HG03565 (cell line): ENCODE measurements at regions not wholly inside any gene's neighbourhood (a gene's known extent, or its start where the extent isn't known, plus 50 kb on each side); places are given as distances from the start of the nearest gene placed in this dataset.

Experiments
- ATAC-seq: cut with Tn5 transposase; IDR thresholded peaks from one replicate; pipeline ENCODE4 v1.9.1; 2021; ENCODE audit warnings: mild to moderate bottlenecking, moderate library complexity; ENCODE audit not compliant: unreplicated experiment

DNA sequence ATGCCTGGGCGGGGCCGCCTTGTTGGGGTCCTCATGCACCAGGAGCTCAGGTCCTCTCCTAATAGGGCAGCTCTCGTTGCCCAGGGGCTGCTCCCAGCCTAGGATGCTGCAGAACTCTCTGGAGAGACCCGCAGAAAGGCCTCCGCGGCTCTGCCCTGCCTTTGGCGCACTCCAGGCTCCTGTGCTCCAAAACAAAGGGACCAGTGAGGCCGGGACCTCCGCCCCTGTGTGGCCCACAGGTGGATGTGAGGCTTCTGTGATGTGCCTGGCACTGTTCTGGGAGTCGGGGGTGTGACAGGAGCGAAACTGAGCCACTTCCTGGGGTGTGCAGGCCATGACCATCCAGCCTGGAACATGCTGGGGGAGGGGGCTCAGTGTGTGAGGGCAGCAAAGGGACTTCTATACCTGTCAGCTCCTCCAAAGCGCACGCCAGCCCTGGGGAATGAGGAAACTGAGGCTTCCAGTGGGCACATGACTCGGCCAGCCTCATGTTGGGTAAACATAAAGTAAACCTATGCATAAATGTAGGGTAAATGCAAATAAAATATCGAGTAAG lies 153.2 kb downstream of the IRF8 start:
- ATAC-seq = no peak

DNA sequence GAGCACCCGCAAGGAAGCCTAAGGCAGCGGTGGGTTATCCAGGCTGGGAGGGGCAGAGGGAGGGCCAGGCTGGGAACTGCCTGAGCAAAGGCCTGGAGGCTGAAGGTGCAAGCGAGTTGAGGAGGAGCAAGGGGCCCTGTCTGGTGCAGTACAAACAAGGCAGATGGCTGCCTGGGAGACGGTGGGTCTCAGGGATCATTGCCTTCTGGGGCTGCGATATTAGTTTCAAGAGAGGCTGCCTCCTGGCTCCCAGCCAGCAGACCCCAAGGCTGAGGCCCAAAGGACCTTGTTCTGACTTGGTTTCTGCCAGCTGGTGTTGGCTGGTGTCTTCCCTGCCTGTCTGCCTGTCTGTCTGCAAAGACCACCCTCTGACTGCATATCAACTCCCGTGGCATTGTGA lies 154.0 kb downstream of the IRF8 start:
- ATAC-seq = no peak

DNA sequence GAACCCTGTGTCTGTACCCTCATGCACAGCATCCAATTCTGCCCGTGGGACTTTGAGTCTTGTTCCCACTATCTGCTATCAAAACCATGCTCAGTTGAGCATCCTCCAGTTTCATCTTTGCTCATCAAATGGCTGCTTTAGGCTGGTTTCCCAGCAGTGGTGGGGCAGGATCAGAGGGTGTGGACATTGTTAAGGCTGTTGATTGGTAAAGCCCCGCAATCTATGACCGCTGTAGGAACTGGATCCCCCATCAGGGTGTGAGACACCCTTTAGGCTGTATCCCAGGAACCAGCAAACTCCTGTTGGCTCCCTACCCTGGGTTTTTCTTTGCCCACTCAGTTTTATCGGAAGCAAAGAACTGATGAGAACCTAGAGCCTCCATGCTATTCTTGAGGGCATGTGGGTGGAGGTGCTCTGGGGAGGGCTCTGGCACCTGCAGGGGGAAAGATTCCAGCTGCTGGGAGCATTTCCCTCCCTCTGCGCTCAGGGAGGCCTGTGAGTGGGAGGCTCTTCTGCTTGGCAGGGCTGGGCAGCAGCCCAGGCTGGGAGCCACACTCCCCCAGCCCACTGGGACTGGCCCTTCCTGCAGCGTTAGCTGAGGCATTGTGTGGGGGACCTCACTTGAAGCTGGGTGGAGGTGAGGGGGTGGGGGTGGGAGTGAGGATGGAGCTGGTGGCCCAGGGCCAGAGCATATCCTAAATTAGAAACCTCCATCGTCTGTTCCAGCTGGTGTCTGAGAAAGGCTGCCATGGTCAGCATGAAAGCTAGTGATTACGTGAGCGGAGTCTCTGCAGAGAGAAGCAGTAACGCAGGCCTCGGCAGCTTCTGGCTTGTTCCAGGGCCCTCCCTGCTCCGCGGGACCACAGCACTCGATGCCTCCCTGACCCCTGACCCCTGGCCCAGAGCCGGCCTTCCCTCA lies 160.6 kb downstream of the IRF8 start:
- no peak for ATAC-seq

DNA sequence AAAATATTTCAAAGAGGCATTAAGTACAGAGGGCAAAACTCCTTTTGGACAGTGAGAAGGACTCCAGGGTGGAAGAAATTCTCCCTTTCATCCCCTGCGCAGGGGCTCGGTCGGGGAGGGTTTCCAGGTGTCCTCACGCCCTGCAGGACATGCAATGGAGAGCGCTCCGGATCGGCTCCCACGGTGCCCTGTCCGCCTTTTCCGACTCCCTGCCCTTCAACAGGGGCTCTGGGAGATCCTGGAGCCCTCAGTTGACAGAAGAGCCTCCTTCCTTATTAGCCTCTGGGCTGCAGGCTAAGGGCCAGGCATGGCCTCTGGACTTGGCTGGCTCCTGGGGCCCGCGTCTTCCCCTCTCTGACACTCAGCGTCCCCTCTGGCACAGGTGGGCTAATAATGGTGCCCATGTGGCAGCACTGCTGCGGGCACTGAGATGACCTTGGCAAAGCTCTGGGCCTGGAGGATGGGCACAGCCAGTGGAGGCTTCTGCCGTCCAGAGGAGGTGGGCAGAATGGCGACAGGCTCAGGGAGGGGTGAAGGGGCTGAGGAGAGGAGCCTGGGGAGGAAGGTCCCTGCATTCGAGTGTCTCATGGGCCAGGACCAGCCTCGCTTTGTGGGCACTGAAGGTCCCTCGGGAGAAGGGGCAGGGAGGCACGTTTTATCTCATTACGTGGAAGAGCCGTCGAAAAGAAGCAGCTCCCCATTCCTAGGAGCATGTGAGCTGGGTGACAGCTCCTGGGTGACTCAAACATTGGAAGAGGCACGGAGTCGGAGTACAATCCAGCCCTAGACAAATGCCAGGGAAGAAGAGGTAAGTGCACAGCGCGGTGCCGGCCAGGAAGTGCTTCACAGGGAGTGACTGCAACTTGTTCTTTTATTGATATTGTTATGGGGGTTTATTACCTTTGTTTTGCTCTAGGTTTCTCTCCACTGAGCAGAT lies 161.7 kb downstream of the IRF8 start:
- no peak for ATAC-seq

DNA sequence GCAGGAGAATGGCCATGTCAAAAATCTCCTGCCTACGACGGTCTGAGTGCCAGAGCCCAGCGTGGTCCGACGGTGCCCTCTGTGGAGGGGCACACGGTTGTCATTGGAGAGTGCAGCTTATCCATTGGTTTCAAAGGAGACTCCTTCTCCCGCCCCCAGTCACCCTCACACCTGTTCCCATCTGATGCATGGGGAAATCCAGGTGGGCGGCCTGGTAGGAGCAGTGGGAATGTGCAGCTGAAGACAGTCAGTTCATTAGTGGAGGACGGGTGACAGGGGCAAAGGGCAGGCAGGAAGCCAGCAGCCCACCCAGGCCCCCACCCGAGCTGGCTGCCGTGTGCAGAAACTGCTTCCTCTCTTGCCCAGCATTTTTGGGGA lies 162.3 kb downstream of the IRF8 start:
- no peak for ATAC-seq

DNA sequence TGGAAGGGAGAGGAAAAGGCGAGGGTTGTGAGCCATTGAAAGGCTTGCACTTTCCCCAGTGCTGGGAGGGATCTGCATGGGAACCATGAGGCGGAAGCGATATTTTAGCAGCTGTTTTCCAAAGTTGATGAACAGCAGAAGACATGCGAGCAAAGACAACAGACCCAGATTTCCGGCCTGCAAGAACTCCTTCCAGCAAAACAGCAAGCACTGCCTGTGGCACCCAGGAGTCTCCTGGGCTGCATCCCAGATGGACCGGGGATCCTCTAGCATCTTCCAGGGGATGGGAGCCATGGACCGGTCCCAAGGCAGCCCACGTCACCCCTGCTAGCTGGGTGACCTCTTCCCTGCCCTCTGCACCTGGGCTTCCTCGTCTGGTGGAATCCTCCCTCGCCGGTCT lies 162.8 kb downstream of the IRF8 start:
- no peak for ATAC-seq

DNA sequence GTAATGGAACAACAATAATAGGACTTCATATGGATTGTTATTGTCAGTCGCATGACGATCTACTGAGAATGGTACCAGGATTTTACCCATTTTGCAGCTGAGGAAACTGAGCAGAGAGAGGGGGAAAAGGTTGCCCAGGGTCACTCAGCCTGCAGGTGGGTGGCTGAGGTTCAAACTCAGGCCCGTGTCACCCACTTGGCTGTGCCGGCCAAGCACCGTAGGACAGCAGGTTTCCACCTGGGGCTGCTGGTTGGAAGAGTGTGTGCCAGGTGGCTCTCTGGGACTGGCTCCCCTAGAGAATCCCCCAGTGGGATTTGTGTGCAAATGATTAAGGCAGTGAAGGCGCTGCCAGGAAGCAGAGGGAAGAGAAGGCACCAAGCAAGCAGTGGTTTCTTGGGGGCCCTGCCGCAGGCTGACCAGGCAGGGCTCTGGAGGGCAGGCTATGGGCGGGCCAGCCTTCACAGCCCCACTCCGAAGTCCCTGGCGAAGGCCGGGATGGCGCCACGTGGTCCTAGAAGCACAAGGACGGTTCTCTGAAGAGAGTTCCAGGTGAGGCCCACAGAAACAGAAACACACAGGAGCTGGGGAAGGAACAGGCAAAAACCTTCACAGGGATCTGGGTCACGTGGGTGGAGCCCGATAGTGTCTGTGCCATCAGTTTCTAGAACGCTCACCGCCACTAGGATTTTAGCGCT lies 163.5 kb downstream of the IRF8 start:
- no peak for ATAC-seq

DNA sequence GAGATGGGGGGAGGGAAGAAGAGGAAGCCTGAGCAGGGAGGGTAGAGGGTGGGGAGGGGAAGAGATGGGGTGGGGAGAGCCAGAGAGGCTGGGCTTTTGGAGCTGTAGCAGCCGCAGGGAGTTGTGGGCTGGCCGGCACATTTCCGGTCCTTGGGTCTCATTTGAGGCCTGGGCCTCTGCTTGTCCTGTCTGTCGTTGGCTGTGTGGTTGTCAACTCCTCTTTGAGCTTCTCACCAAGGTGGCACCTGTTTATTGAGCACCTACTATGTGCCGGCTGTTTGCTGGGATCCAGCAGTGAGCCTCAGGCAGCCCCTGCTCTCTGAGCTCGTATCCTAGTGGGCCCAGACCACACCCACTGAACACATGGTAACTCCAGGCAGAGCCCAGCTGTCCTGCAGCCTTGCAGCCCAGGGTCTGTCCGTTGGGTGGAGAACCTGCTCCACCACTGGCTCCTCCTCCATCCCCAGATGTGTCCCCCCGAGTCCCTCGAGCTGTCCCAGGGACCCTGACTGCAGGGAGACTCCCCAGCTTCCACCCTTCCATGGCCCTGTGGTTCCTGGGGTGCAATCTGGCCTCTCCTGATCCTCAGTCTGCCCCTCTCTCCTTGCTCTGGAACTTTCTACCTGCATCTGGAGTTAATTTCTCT lies 164.9 kb downstream of the IRF8 start:
- no peak for ATAC-seq

DNA sequence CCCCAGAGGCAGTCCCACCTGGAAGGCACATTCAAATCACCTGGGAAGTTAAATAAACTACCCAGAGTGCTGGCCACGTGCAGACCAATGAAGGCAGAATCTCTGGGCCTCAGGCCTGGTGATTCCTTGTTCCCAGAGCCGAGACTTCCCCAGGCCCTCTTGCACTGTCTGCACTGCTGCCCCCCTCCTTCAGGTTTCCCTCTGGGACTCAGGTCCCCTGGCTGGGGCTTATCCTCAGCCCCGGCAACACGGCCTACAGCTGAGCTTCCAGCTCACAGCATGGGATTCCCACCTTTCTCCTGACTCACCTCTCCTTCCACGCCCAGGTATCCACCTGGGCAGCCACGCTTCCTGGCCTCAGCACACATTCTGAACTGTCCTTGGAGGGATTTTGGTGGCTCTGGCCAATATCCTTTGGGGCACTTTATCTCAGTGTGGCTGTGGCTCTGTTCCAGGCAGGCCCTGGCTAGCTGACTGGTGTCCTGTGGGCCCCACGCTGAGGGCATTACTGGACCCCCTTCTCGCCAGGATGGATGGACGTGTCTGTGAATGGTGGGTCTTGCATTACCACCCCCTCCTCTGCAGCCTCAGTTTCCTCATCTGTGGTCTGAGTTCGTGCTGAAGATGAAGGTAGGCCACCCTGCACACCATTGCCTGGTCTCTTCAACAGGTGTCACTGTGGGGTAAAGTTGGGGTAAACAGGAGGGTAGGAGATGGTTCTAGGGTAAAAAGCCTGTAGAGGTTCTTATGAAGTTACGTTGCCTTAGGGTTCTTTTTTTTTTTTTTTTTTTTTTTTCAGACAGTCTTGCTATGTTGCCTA lies 165.7 kb downstream of the IRF8 start:
- ATAC-seq = no peak

DNA sequence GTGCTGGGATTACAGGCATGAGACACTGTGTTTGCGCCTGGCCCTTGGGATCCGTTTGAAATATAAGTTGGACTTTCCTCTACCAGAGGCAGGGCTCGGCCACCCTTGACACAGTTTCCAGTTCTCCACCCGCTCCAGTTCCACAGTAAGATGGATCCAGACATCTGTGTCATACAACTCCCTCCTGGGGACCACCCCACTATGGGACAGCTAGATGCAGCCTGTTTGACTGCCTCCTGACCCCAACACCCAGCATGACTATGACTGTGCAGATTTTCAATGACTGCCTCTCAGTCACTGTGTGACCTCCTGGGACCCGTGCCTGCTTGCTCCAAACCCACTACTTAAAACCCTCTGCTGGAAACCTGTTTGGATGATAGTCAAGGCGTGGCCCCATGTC lies 166.7 kb downstream of the IRF8 start:
- no peak for ATAC-seq

DNA sequence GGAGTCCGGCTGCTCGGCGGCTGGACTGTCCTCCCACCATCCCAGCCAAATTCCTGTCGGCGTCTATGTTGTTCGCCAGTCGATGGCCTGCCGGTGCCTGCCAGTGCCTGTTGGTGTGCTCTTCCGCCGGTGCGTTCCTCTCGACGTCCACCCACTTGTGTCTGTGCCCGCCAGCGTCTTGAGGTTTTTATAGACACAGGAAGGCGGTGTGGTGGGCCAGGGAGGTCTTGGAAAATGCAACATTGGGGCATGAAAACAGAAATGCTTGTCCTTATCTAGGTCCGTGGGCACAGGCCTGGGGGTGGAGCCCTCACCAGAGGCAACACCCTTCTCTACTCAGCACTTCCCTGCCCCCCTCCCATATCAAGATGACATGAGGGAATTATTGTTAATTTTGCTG lies 167.8 kb downstream of the IRF8 start:
- no peak for ATAC-seq

DNA sequence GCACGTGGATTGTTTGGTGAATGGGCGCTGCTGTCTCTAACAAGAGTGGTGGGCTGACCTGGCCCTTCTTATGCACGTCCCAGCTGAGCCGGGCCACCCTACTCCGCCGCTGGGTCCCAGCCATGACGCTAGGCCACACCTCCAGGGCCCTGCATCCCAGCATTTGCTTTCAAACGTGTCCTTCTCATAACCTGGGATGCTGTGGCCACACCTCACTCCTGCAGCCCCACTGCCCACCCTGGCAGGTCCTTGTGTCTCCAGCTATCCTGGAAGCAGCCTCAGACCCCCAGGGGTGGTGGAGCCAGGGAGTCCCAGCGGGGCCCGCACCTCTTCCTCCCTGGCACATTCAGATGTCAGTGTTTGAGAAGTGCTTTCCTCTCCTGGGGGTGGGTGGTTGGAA lies 168.6 kb downstream of the IRF8 start:
- ATAC-seq = no peak

DNA sequence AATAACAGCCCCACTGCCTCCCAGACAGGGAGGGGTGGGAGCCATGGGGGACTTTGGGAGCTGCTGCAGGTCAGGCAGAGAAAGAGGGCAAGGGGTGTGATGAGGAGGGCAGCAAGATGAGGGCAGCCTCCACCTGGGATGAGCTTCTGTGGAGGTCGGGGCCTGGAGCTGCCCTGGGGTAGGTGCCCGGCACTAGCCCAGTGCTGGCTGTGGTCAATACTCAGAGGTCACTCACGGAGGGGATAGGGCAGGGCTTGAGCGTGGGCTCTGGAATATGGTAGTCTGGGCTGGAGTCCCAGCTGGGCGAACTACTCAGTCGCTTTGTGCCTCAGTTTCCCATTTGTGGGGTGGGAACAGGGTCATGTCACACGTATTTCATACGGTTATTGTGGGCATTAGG lies 169.0 kb downstream of the IRF8 start:
- ATAC-seq = no peak

DNA sequence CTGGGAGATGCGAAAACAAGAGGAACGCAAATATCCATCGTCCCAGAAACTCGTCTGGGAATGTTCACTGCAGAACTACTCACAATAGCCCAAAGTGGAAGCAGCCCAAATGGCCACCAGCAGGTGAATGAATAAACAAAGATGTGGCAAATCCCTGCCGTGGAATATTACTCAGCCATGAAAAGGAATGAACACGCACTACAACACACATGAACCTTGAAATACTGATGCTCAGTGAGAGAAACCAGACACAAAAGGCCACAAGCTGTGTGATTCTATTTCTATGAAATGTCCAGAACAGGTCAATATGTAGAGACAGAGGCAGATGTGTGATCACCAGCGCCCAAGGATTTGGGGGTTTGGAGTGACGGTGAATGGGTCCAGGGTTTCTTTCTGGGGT lies 169.8 kb downstream of the IRF8 start:
- ATAC-seq = no peak

DNA sequence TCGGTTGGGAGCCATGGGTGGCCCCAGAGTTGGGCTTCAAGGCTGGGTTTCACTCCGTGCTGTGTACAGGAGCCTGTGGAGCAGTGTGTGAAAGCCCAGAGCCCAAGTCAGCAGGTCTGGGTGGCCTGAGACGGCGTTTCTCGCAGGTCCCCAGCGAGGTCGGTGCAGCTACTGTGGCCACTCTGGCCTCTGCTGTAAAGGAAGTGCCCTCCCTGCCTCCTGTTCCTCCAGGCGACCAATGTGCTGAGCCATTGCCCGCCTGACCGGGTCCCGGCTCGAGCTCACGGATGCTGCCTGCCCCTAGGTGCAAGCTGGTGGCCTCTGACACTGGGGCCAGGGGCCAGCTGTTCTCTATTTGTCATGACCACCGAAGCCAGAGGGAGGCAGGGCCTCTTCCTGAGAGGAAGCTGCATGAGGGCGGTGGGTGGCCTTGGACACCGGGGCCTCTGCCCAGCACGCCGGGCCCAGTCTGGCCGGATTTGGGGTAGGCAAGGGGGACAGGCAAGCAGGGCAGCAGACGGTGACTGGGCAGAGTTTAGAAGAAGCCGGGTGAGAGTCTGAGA lies 170.9 kb downstream of the IRF8 start:
- no peak for ATAC-seq

DNA sequence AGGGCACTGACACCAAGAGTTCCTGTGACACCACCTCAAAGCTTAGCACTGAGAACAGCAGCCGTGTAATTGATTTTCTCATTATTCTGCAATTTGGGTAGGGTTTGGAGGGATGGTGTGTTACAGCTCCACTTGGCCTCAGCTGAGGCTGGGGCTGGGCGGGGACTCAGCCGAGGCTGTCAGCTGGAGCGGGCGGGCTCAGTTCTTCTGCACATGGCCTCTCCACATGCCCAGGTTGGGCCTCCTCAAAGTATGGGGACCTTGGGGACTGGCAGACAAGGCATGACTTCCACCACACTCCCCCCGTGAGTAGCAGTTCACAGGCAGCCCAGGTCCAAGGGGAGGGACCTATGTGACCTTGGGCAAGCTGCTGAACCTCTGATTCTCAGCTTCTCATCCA lies 171.5 kb downstream of the IRF8 start:
- ATAC-seq = no peak

DNA sequence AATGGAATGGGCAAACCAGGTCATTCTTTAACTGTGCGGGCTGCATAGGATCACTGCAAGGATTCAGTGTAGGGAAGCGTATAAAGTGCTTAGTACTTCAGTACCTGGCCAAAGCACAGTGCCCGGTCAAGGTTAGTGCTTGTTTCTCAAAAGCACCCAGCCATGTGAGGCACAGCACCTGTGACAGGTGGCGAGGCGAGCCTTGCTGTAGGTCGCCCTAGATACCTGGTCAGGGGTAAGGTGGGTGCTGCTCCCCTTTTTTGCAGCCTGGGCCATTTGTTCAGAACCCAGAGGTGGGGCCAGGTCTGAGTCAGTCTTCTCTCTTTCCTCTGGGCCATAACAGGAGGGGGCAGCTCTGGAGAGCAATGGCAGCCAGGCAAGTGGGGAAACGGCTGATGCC lies 172.0 kb downstream of the IRF8 start:
- no peak for ATAC-seq

DNA sequence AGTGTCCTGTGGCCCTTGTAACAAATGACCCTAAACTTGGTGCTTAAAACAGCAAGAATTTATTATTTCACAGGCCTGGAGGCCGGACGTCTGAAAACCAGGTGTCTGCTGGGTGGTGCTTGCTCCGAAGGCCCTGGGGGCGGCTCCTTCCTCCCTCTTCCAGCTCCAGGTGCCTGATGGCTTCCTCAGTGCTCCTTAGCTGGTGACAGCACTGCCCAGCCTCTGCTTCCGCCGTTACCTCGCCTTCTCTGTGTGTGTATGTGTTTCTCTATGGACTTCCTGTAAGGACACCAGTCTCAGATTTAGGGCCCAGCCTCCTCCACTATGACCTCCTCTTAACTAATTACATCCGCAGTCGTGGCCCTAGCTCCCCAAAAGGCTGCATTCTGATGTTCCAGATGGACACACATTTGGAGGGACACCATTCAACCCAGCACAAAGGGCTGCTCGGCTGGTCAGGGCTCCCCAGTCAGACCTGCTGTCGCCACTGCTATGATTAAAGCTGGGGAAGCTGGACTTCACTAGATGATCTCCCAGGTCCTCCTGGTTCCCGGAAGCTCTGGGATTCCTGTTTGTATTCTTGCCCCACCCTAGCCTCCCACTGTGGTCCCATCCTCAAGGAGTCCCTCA lies 172.8 kb downstream of the IRF8 start:
- no peak for ATAC-seq
